Epidermal melanocyte (primary cell): ENCODE measurements at regions not wholly inside any gene's neighbourhood (a gene's known extent, or its start where the extent isn't known, plus 50 kb on each side); places are given as distances from the start of the nearest gene placed in this dataset.
"Not testable (repeated sequence)": the region's sequence is repeated elsewhere in the genome, so short reads cannot be mapped to it uniquely, and the experiment has no call there.

Experiments
- DNase-seq: peaks from one replicate; pipeline ENCODE4 v3.0.0; 2011; ENCODE audit warnings: low spot score; ENCODE audit not compliant: insufficient read length

- no peak for DNase-seq
Observed at GRCh38 chr9:93813221-93814076, 141.7 kb downstream of the BARX1 start.

DNA sequence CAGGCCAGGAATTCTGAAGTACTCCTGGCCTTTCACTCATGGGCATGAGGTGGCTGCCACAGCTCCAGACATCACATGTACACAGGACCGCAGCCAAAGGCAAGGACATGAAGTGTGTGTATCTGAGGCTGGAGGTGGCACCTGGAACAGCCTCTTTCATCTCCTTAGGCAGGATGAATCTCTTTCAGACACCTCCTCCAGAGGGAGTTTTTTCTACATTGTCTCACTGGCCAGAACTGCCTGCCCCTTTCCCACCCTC, 142.8 kb downstream of the BARX1 start:
- no peak for DNase-seq

DNA sequence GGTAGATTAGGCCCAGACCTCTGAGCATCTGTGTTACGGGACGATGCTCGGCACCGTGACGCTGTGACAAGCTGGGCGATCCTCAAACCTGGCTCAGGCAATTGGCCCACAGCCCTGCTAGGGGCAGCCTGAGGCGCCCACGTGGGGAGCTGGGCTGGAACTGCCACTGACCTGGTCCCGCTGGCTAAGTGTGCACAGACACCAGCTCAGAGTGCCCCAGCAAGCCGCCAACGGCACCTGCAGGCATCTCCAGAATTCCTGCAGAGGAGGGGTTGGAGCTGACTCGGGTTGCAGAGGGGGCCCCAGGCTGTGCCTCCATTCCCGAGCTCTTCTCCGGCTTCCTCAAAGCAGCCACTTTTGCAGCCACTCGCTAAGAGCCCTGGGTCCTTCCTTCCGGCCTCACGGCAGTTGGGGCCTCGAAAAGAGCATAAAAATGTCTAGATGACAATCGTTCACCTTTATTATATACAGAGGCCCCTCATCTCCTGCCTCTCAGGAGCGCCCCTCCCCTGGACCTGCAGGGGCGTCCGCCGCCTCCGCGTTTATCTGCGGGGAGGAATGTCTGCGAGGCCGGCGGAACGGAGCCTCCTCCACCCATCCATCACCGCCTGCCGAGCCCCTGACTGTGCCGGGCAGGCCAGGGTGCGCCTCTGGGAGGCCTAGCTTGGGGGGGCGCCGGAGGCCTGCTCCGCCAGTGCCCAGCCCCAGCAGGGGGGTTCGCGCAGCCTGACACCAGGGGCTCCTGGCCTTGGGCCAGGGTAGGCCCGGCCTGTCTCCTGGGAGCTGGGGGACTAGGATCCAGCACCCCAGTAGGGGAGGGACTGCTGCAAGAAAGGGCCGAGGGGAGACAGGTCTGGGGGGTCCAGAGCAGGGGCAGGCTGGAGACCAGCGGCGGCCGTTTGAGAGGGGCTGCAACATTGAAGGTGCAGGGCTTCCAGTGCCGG, 144.9 kb downstream of the BARX1 start:
- DNase-seq = no peak

GRCh38 chr9:93809204-93809940, 145.8 kb downstream of the BARX1 start:
- DNase-seq = no peak

- DNase-seq = no peak
Observed at GRCh38 chr9:93808115-93809029, 146.8 kb downstream of the BARX1 start.

- no peak for DNase-seq
Observed at GRCh38 chr9:93807166-93808074, 147.7 kb downstream of the BARX1 start.

GRCh38 chr9:93801581-93802284, 153.4 kb downstream of the BARX1 start:
- DNase-seq = no peak

GRCh38 chr9:93801120-93801519, 154.0 kb downstream of the BARX1 start:
- DNase-seq = no peak

DNA sequence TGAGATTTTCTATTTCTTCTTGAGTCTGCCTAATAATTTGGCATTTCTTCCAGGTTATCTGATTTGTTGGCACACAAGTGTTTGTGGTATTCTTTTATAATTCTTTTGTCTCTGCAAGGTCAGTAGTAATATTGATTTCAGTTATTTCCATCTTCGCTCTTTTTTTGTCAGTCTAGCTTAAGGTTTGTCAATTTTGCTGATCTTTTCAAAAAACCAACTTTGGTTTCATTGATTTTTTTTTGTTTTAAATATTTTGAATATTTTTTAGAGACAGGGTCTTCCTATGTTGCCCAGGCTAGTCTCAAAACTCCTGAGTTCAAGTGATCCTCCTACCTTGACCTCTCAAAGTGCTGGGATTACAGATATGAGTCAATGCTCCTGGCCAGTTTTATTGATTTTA, 162.8 kb downstream of the BARX1 start:
- DNase-seq = no peak

DNA sequence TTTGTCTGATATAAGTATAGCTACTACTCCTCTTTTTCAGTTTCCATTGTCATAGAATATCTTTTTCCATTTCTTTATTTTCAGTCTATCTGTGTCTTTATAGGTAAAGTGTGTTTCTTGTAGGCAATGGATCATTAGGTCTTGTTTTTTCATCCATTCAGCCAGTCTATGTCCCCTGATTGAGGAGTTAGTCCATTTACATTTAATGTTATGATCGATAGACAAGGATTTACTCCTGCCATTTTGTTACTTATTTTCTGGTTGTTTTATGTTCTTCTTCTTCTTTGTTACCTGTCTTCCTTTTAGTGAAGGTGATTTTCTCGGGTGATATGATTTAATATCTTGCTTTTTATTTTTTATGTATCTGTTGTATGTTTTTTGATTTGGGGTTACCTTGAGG, 169.0 kb downstream of the BARX1 start:
- DNase-seq = no peak

DNA sequence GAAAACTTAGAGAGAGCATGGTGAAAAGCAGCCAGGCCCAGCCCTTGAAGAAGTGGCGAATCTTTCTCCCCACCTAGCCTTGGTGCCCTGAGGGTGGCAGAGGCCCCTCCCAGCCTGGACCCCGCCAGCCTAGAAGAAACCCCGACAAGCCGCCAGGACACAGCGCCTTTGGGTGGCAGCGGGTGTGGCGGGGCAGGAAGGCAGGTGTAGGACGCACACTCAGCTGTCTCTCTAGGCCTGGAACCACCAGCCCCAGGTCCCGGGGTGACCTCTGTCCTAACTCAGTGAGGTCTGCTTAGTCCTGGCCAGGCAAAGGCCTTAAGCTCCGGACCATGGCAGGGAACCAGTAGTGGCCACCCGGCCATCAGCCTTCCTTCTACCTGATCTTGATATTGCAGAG, 178.3 kb downstream of the BARX1 start:
- no peak for DNase-seq

- DNase-seq = no peak
Observed at GRCh38 chr9:93776256-93776655, 178.9 kb downstream of the BARX1 start.

- DNase-seq = no peak
Observed at GRCh38 chr9:93774331-93775102, 180.6 kb downstream of the BARX1 start.

DNA sequence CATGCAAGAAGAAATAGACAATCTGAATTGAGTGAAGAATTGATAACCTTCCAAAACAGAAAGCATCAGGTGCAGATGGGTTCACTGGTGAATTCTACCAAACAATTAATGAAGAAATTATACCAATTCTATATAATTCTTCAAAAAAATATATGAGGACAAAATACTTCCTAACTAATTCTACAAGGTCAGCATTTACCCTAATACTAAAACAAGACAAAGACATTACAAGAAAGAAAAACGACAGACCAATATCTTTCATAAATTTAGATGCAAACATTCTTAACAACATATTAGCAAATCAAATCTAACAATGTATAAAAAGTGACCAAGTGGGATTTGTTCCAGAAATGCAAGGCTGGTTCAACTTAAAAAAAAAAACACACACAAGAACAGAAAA, 183.9 kb downstream of the BARX1 start:
- no peak for DNase-seq

GRCh38 chr9:93761822-93762221, 185.4 kb downstream of the PHF2 start:
- DNase-seq = no peak

DNA sequence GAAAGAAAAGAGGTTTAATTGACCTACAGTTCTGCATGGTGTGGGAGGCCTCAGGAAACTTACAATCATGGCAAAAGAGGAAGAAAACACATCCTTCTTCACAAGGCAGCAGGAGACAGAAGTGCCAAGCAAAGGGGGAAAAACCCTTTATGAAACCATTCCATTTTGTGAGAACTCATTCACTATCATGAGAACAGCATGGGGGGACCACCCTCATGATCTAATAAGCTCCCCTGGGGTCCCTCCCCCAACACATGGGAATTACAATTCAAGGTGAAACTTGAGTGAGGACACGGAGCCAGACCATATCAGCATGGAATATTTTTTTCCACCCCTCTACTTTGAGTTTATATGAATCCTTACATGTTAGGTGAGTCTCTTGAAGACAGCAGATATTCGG, 173.7 kb downstream of the PHF2 start:
- no peak for DNase-seq

DNA sequence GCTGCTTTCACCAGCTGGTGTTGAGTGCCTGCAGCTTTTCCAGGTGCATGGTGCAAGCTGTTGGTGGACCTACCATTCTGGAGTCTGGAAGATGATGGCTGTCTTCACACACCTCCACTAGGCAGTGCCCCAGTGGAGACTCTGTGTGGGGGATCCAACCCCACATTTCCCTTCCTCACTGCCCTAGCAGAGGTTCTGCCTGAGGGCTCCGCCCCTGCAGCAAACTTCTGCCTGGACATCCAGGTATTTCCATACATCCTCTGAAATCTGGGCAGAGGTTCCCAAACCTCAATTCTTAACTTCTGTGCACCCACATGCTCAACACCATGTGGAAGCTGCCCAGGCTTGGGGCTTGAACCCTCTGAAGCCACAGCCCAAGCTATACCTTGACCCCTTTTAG, 172.4 kb downstream of the PHF2 start:
- DNase-seq = not testable (repeated sequence)

DNA sequence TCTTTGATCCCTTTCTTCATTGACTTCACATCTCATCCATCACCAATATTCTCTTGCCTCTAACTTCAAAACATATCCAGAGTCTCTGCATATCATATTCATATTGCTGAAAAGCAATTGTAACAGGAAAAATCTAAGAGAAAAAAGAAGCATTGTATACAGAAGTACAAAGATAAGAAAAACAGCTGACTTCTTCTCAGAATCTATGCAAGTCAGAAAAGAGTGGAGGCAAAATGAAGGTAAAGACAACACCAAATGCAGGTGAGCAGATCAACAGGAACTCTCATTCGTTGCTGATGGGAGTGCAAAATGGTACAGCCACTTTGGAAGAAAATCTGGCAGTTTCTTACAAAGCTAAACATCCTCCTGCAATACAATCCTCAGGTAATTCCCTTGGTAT, 155.6 kb downstream of the PHF2 start:
- DNase-seq = no peak
